Stromal cell of bone marrow (primary cell): ENCODE measurements at regions not wholly inside any gene's neighbourhood (a gene's known extent, or its start where the extent isn't known, plus 50 kb on each side); places are given as distances from the start of the nearest gene placed in this dataset.
A peak's percentile ranks its signal among the peaks of the same experiment; 100 is the strongest.
"Not testable (repeated sequence)": the region's sequence is repeated elsewhere in the genome, so short reads cannot be mapped to it uniquely, and the experiment has no call there.

ENCODE experiments used
- DNase-seq: peaks from one replicate; pipeline ENCODE4 v3.0.0-alpha.2; 2012; ENCODE audit warnings: low read depth

DNA sequence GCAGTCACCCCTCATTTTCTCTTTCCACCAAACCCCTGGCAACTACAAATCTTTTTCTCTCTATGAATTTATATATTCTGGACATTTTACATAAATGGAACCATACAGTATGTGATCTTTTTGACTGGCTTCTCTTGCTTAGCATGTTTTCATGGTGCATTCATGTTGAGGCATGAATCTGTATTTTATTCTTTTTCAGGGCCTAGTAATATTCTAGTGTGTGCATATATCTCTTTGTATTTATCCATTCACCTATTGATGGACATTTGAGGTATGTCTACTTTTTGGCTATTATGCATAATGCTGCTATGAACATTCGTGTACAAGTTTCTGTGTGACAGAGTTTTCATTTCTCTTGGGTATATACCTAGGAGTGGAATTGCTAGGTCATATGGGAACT lies 78.2 kb downstream of the HACD1 start:
- no peak for DNase-seq

- no peak for DNase-seq
Observed at GRCh38 chr10:17537281-17537680, 79.9 kb downstream of the HACD1 start.

- DNase-seq = no peak
Observed at GRCh38 chr10:17536221-17536620, 81.0 kb downstream of the HACD1 start.

DNA sequence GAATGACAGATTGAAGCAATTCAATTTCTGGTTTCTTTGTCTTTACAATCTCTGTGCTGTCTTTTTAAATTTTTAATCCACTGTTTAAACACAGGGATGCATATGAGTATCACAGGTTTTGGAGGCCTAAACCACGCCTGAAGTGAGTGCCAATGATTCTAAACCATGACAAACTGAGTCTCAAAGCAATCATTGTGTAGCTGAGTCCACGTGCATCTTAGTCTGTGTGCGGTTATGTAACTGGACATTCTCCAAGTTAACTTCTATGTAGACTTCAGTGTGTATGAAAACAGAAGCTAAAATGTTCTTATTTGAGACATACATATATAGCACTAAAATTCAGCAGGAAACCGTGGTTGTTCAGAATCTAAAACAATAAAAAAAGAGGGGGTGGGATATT lies 79.3 kb upstream of the ST8SIA6 start:
- DNase-seq = peak; percentile 12

DNA sequence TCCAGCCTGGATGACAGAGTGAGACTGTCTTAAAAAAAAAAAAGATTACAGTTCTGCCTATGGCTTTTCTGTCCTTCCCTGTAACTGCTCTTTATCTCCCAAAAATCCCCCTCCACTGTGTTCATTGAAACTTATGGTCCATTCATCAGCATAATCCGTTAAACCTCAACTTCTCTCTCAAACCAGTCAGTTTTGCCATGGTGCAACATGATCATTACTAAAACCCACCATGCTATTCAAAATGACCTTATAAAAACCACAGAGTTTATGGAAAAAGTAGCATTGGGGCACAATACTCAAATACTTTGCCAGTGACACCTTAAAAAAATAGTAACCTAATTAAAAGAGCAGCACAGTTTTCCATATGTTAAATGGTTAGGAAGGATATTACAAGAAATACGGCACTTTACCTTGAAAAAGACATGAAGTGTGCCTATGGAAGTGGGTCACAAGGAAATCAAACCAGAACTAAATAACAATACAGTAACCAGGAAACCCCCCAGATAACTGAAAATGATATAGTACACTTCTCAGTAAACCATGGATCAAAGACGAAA lies 74.0 kb upstream of the ST8SIA6 start:
- DNase-seq = no peak

GRCh38 chr10:17527514-17528146 lies 73.2 kb upstream of the ST8SIA6 start:
- DNase-seq = no peak

GRCh38 chr10:17526571-17526970 lies 72.2 kb upstream of the ST8SIA6 start:
- DNase-seq = not testable (repeated sequence)

- no peak for DNase-seq
Observed at GRCh38 chr10:17523917-17524316, 69.5 kb upstream of the ST8SIA6 start.

- no peak for DNase-seq
Observed at GRCh38 chr10:17523246-17523753, 68.9 kb upstream of the ST8SIA6 start.

DNA sequence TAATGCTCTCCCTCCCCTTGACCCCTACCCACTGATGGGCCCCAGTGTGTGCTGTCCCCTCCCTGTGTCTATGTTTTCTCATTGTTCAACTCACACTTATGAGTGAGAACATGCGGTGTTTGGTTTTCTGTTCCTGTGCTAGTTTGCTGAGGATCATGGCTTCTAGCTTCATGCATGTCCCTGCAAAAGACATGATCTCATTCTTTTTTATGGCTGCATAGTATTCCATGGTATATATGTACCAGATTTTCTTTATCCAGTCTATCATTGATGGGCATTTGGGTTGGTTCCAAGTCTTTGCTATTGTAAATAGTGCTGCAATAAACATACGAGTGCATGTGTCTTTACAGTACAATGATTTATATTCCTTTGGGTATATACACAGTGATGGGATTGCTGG lies 67.9 kb upstream of the ST8SIA6 start:
- not testable (repeated sequence) for DNase-seq

GRCh38 chr10:17519457-17519856 lies 65.1 kb upstream of the ST8SIA6 start:
- no peak for DNase-seq

- DNase-seq = no peak
Observed at GRCh38 chr10:17518338-17518737, 63.9 kb upstream of the ST8SIA6 start.

DNA sequence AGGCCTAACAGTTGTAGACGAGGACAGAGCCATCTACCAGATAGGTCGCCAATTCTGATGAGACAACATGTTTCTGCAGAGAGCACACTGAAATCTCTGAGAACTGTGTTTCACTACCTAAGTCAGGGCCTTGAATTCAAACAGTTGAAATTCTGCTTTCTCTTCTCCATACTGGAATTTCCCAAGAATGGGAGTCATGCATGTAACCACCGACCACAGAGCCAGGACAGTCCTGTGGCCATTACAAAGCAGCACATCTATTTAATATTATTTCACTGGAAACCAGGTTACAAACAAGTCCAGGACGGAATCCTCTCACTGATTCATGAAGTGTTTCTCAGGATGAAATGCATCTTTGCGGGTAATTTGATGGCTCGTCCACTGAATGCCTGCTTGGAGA lies 62.0 kb upstream of the ST8SIA6 start:
- DNase-seq = no peak

GRCh38 chr10:17512341-17513001 lies 58.1 kb upstream of the ST8SIA6 start:
- DNase-seq = peak; percentile 86

DNA sequence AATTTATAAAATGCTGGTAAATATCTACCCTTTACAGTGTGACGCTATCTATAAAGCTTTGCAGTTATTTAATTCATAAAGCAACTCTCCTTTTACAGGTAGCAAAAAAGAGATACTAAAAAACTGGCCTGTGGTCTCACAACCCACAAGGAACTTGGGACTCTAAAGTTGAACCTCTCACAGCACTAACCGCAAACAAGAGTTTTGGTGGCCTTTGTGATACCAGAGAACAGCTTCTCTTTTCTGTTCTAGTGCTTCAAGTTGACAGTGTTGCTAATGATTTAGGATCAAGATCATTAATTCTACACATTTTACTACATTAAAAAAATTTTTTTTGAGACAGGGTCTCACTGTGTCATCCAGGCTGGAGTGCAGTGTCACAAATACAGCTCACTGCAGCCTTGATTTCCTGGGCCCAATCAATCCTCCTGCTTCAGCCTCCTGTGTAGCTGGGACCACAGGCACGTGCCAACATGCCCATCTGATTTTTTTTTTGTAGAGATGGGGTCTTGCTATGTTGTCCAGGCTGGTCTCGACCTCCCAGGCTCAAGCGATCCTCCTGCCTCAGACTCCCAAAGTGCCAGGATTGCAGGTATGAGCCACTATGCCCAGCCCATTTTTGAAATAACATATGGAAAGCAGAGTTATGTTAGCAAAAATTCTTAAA lies 56.0 kb upstream of the ST8SIA6 start:
- no peak for DNase-seq

- DNase-seq = no peak
Observed at GRCh38 chr10:17507538-17507937, 53.1 kb upstream of the ST8SIA6 start.

DNA sequence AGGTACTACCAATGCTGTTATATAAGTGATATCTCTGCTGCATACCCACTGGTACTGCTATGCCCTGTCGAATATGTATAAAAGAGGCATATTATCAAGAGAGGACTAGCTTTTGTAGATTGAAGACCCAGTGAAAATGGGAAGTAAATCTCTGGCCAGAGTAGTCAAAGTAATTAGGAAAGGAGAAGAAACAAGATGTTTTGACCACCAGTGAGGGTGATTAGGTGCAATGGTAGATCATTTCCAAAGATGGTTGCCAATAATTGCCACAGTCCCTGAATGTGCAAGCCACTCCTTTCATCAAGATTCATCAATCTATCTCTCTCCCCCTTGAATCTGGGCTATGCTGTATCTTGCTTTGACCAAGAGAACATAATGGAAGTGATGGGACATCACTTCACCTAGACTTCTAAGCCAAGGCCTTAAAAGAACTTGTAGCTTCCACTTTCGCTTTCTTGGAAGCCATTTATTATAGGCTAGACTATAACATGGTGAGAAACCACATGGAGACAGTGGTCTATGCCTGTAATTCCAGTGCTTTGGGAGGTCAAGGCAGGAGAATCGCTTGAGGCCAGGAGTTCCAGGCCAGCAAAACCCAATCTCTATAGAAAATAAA lies 52.6 kb upstream of the ST8SIA6 start:
- DNase-seq = no peak

- no peak for DNase-seq
Observed at GRCh38 chr10:17506390-17506789, 52.0 kb upstream of the ST8SIA6 start.

DNA sequence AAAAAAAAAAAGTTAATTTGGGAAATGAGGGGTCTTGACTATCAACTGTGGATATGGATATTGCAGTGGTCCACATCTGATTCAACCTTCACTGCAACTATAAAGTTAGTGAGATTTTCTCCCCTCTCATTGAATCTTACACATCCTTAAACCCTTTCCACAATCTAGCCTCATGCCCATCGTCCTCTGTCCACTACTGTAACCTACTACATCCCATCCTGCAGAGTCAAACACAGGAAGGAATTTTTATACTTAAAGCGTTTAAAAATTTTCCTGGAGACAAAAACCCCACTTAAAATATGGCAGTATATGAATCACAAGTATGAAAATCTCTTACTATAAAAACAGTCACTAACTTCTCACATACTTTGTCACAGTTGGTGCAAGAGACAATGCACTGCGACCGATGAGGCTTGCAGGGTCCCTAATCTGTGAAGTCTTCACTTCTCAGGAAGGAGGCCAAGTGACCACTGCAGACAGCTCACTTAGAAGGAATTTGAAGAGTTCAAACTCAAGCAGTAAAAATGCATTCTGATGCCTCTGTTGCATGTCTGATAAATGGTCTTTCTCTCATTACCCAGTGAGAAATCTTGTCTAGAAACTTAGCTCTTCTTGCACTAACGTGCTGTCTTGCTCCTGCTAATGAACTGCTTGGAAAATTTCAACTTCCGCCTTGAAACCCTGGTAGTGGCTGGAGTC lies 50.3 kb upstream of the ST8SIA6 start:
- peak; percentile 9 for DNase-seq
